Testis (tissue), 2 donors: ENCODE measurements at regions not wholly inside any gene's neighbourhood (a gene's known extent, or its start where the extent isn't known, plus 50 kb on each side); places are given as distances from the start of the nearest gene placed in this dataset.
"Not testable (repeated sequence)": the region's sequence is repeated elsewhere in the genome, so short reads cannot be mapped to it uniquely, and the experiment has no call there.

Source experiments
- DNase-seq: peaks from one replicate; pipeline ENCODE4 v3.0.0-alpha.2; 2019
- H3K27ac ChIP-seq, 2 donors: fragments of 200-600 bp; sonication (generic); one replicate each; pipeline ENCODE4 v1.5.1; 2019
- H3K27me3 ChIP-seq: fragments of 200-600 bp; sonication (generic); one replicate; pipeline ENCODE4 v1.5.1; 2019
- H3K36me3 ChIP-seq: fragments of 200-600 bp; sonication (generic); one replicate; pipeline ENCODE4 v1.5.1; 2017; ENCODE audit warnings: low read depth; ENCODE audit errors: missing control alignments
- H3K4me1 ChIP-seq: fragments of 200-600 bp; sonication (generic); one replicate; pipeline ENCODE4 v1.5.1; 2019
- H3K4me3 ChIP-seq, 2 donors: fragments of 200-600 bp; sonication (generic); one replicate each; pipeline ENCODE4 v1.5.1; 2017 to 2019
- H3K9me3 ChIP-seq: fragments of 200-600 bp; sonication (generic); one replicate; pipeline ENCODE4 v1.5.1; 2017
- POLR2A ChIP-seq: fragments of 450-650 bp; IDR thresholded peaks from one replicate; pipeline ENCODE4 v1.6.1; 2017; ENCODE audit warnings: antibody characterized with exemption, mild to moderate bottlenecking, moderate library complexity
- WGBS, 2 donors: methylation state at CpG; one replicate each; pipeline ENCODE4 v1.1.5; 2018; 5-methylcytosine and 5-hydroxymethylcytosine counted together
- intact Hi-C: fragments of 100-400 bp; cut with DNase I; formaldehyde crosslinking; loops from one replicate; pipeline ENCODE4 v1.15.1; 2023; ENCODE audit warnings: low total_unique reads
- TF ChIP-seq, protein P1 (sequence below), 3 experiments: fragments of 450-650 bp in 2 of 3; fragments of 200-600 bp in 1 of 3; sonication (generic) in 1 of 3; IDR thresholded peaks; one replicate each; pipeline ENCODE4 v1.5.1; 2016 to 2019; ENCODE audit warnings: antibody characterized with exemption in 3 of 3, mild to moderate bottlenecking in 2 of 3, moderate library complexity in 1 of 3

DNA sequence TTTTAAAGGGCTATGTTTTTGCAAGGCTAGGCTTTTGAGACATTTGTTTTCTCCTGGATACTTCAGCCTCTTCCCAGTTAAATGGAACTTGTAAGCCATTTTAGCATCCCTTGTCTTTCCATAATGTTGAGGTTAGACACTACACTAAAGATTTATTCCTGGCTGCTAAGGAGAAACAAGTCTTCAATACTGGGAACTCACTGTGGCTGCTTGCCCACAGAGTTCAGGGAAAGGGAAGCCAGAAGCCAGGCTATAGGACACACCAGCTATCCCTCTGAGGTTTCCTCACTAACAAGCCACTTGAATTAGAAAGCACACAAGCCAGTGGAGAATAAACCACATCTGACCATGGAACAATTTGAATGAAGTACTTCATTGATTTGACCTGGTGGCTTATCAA lies 421.7 kb upstream of the CHRM2 start:
- H3K27ac ChIP-seq, result no peak overlapping the region
- TF ChIP-seq POLR2A, result no peak
- TF ChIP-seq, protein P1, sequence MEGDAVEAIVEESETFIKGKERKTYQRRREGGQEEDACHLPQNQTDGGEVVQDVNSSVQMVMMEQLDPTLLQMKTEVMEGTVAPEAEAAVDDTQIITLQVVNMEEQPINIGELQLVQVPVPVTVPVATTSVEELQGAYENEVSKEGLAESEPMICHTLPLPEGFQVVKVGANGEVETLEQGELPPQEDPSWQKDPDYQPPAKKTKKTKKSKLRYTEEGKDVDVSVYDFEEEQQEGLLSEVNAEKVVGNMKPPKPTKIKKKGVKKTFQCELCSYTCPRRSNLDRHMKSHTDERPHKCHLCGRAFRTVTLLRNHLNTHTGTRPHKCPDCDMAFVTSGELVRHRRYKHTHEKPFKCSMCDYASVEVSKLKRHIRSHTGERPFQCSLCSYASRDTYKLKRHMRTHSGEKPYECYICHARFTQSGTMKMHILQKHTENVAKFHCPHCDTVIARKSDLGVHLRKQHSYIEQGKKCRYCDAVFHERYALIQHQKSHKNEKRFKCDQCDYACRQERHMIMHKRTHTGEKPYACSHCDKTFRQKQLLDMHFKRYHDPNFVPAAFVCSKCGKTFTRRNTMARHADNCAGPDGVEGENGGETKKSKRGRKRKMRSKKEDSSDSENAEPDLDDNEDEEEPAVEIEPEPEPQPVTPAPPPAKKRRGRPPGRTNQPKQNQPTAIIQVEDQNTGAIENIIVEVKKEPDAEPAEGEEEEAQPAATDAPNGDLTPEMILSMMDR (IDR thresholded peaks at IDR 0.05), result no peak
- intact Hi-C loops, result no loop called here

DNA sequence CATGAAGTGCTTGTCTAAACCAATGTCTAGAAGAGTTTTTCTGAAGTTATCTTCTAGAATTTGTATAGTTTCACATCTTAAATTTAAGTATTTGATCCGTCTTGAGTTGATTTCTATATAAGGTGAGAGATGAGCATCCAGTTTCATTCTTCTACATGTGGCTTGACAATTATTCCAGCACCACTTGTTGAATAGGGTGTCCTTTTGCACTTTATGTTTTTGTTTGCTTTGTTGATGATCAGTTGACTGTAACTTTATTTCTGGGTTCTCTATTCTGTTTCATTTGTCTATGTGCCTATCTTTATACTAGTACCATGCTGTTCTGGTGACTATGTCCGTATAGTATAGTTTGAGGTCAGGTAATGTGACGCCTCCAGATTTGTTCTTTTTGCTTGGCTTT lies 426.6 kb upstream of the CHRM2 start:
- intact Hi-C loops, result no loop called here
- Histone ChIP-seq H3K27me3 (no peaks in the 10 kb centered on the region), H3K27ac (no peak overlapping the region), H3K9me3 (no peaks in the 10 kb centered on the region), H3K4me3 (no peak overlapping the region), H3K36me3 (no peaks in the 10 kb centered on the region), H3K4me1 (no peaks in the 10 kb centered on the region)
- 82 to 93% methylated on average over 3 of the region's 3 CpGs for WGBS, 2 donors
- TF ChIP-seq, protein P1 (IDR thresholded peaks at IDR 0.05), result no peak
- no peak for TF ChIP-seq POLR2A
- DNase-seq, result no peak

More for the DNA sequence above, 421.7 kb upstream of the CHRM2 start:
- H3K4me1 ChIP-seq, result no peaks in the 10 kb centered on the region
- H3K36me3 ChIP-seq, result no peaks in the 10 kb centered on the region
- no peaks in the 10 kb centered on the region for H3K9me3 ChIP-seq
- no peak for DNase-seq
- no peaks in the 10 kb centered on the region for H3K27me3 ChIP-seq
- no peak overlapping the region for H3K4me3 ChIP-seq

DNA sequence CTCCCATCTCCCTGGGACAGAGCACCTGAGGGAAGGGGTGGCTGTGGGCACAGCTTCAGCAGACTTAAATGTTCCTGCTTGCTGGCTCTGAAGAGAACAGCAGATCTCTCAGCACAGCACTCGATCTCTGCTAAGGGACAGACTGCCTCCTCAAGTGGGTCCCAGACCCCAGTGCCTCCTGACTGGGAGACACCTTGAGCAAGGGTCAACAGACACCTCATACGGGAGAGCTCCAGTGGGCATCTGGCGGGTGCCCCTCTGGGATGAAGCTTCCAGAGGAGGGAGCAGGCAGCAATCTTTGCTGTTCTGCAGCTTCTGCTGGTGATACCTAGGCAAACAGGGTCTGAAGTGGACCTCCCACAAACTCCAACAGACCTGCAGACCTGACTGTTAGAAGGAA lies 436.7 kb upstream of the CHRM2 start:
- H3K27me3 ChIP-seq, H3K9me3 ChIP-seq: not testable (repeated sequence)
- 80 to 92% methylated on average over 1 to 3 of the region's 3 CpGs for WGBS, 2 donors

DNA sequence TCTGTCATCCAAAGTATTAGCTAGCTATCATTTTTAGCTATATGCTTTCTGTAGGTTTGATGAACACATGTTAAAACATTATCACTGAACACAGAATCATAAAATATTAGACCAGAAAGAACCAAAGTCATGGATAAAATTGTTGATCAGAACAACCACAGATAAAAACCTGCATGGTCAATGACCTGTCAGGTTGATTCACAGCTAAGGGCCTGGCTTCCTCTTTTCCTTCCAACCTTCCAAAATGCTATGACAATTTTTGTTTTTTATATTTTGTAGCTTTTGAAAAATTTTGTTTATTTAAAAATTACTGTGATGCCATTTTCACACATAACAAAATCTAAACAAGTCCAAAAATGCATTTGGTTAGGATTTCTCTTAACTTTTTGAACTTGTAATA lies 444.4 kb upstream of the CHRM2 start:
- Histone ChIP-seq H3K4me3 (no peak overlapping the region), H3K36me3 (no peaks in the 10 kb centered on the region), H3K27ac (no peak overlapping the region), H3K9me3 (no peaks in the 10 kb centered on the region), H3K27me3 (no peaks in the 10 kb centered on the region), H3K4me1 (no peaks in the 10 kb centered on the region)
- DNase-seq, result no peak
- TF ChIP-seq POLR2A, result no peak
- TF ChIP-seq, protein P1 (IDR thresholded peaks at IDR 0.05), result no peak
- intact Hi-C loops, result no loop called here

More for the DNA sequence above, 436.7 kb upstream of the CHRM2 start:
- DNase-seq, H3K27ac ChIP-seq, H3K36me3 ChIP-seq, H3K4me1 ChIP-seq, intact Hi-C loops, H3K4me3 ChIP-seq: not testable (repeated sequence)

DNA sequence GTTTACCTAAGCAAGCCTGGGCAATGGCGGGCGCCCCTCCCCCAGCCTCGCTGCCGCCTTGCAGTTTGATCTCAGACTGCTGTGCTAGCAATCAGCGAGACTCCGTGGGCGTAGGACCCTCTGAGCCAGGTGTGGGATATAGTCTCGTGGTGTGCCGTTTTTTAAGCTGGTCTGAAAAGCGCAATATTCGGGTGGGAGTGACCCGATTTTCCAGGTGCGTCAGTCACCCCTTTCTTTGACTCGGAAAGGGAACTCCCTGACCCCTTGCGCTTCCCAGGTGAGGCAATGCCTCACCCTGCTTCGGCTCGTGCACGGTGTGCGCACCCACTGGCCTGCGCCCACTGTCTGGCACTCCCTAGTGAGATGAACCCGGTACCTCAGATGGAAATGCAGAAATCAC lies 442.6 kb upstream of the MTPN start:
- H3K36me3 ChIP-seq, DNase-seq, H3K4me1 ChIP-seq, H3K27me3 ChIP-seq, H3K9me3 ChIP-seq, H3K27ac ChIP-seq, intact Hi-C loops, H3K4me3 ChIP-seq: not testable (repeated sequence)
- 84 to 86% methylated on average over 11 to 14 of the region's 21 CpGs for WGBS, 2 donors

DNA sequence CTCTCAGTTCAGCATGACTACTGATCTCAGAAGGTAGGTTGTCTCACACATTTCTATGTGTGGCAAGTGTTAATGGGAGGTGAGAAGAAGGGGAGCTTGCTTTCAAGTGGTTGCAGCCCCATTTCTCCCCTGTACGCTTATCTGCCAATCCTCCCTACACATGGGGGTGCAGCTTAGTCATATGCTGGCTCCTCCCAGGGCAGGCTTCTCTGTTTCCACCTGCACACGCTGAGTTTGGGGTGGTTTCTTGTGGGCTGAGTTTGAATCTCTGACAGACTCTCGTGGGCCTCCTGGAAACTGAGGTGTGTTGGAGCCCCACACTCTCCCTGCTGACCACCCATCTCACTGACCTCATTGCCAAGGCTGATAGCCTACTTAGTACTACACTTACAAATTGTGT lies 435.8 kb upstream of the MTPN start:
- H3K4me1 ChIP-seq, result no peaks in the 10 kb centered on the region
- no peak for DNase-seq
- no peaks in the 10 kb centered on the region for H3K27me3 ChIP-seq
- intact Hi-C loops, result no loop called here
- 92 to 96% methylated on average over 3 of the region's 3 CpGs for WGBS, 2 donors
- H3K4me3 ChIP-seq, result no peak overlapping the region
- no peak for TF ChIP-seq POLR2A
- TF ChIP-seq, protein P1 (IDR thresholded peaks at IDR 0.05), result no peak
- H3K9me3 ChIP-seq, result no peaks in the 10 kb centered on the region
- H3K36me3 ChIP-seq, result no peaks in the 10 kb centered on the region
- H3K27ac ChIP-seq, result no peak overlapping the region
